Neutrophil (primary cell): ENCODE measurements at regions not wholly inside any gene's neighbourhood (a gene's known extent, or its start where the extent isn't known, plus 50 kb on each side); places are given as distances from the start of the nearest gene placed in this dataset.

Experiments used
- H3K27ac ChIP-seq: fragments of 200-600 bp; sonication (generic); 2 replicates; pipeline ENCODE4 v1.5.1; 2016; ENCODE audit warnings: mild to moderate bottlenecking, moderate library complexity
- H3K27me3 ChIP-seq: fragments of 200-600 bp; sonication (generic); 2 replicates; pipeline ENCODE4 v1.6.0; 2016; ENCODE audit warnings: mild to moderate bottlenecking
- H3K36me3 ChIP-seq: fragments of 200-600 bp; sonication (generic); 2 replicates; pipeline ENCODE4 v1.5.1; 2017
- H3K4me1 ChIP-seq, 2 experiments: fragments of 200-600 bp in 1 of 2; sonication (generic) in 1 of 2; 1 replicate in 1 of 2; 2 replicates in 1 of 2; pipeline versions ENCODE4 v1.5.1 to v1.6.1; 2013 to 2016; ENCODE audit warnings: low read depth in 1 of 2, low read length in 1 of 2, mild to moderate bottlenecking in 1 of 2, moderate library complexity in 1 of 2; ENCODE audit not compliant: control insufficient read depth in 1 of 2, insufficient read depth in 1 of 2
- H3K4me3 ChIP-seq, 2 experiments: fragments of 200-600 bp in 1 of 2; sonication (generic) in 1 of 2; 1 replicate in 1 of 2; 2 replicates in 1 of 2; pipeline ENCODE4 v1.5.1; 2013 to 2016; ENCODE audit warnings: low read depth in 1 of 2, low read length in 1 of 2, mild to moderate bottlenecking in 1 of 2, moderate library complexity in 1 of 2
- H3K9me3 ChIP-seq: fragments of 200-600 bp; sonication (generic); 2 replicates; pipeline ENCODE4 v1.5.1; 2016
- CTCF ChIP-seq: fragments of 200-600 bp; sonication (generic); IDR thresholded peaks from 2 replicates; pipeline ENCODE4 v1.5.1; 2016; ENCODE audit warnings: antibody characterized with exemption

- peaks cover 33% of the 10 kb centered on the region for H3K27me3 ChIP-seq
- H3K9me3 ChIP-seq: no peaks in the 10 kb centered on the region
- no peaks in the 10 kb centered on the region for H3K36me3 ChIP-seq
- H3K4me1 ChIP-seq: peaks cover 0 to 4% of the 10 kb centered on the region in 2 experiments
- H3K4me3 ChIP-seq: no peak overlapping the region
- TF ChIP-seq CTCF: no peak
- H3K27ac ChIP-seq: no peak overlapping the region
Measured at GRCh38 chr3:72657666-72658065, 190.6 kb downstream of the SHQ1 start.

DNA sequence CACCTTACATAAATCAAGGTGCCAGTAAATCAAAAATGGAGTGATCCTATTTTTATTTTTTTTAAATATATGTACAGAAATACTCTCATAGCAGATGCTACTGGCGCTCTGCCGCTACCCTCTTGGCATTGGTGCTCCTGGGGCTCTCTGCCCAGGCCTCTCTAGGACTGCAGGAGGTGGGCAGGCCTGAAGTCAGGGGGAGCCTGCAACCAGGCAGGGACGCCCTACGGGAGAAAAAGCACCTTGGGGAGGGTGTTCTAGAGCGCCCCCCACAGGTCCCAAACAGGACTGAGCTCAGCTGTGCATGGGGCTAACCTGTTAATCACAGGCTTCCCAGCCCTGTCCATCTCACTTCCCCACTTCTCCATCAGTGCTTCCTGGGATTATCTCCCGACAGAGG, 192.5 kb downstream of the SHQ1 start:
- TF ChIP-seq CTCF: no peak
- H3K4me1 ChIP-seq: peaks cover 0 to 4% of the 10 kb centered on the region in 2 experiments
- no peaks in the 10 kb centered on the region for H3K36me3 ChIP-seq
- no peak overlapping the region for H3K4me3 ChIP-seq
- no peak overlapping the region for H3K27ac ChIP-seq
- no peaks in the 10 kb centered on the region for H3K9me3 ChIP-seq
- peaks cover 33% of the 10 kb centered on the region for H3K27me3 ChIP-seq

DNA sequence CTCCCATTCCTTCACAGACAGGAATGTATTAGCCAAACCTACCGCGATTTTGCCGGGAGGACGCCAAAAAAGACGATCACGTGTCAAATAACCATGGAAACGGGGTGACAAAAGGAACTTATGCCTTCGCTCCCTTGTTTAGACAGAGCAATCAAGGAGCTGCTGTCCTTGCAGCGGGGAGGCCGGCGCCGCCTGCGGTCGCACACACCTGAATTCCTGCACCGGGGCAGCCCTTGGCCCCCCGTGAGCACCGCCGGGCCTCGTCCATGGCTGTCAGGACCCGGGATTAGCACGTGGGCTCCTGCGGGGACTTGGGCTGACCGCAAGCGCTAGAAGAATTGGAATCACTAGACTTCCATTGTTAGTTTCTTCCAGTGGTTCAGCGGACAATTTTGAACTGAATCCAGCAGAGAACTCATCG, 193.1 kb downstream of the SHQ1 start:
- no peak overlapping the region for H3K4me3 ChIP-seq
- no peak for TF ChIP-seq CTCF
- H3K27ac ChIP-seq: no peak overlapping the region
- no peaks in the 10 kb centered on the region for H3K36me3 ChIP-seq
- peaks cover 0 to 4% of the 10 kb centered on the region in 2 experiments for H3K4me1 ChIP-seq
- H3K9me3 ChIP-seq: no peaks in the 10 kb centered on the region
- peaks cover 33% of the 10 kb centered on the region for H3K27me3 ChIP-seq

- no peak for TF ChIP-seq CTCF
- Histone ChIP-seq H3K27ac (no peak overlapping the region), H3K4me3 (no peak overlapping the region), H3K36me3 (no peaks in the 10 kb centered on the region), H3K9me3 (no peaks in the 10 kb centered on the region), H3K4me1 (peaks cover 0 to 4% of the 10 kb centered on the region in 2 experiments), H3K27me3 (peaks cover 28% of the 10 kb centered on the region)
Measured at GRCh38 chr3:72652395-72652794, 195.8 kb downstream of the SHQ1 start.

DNA sequence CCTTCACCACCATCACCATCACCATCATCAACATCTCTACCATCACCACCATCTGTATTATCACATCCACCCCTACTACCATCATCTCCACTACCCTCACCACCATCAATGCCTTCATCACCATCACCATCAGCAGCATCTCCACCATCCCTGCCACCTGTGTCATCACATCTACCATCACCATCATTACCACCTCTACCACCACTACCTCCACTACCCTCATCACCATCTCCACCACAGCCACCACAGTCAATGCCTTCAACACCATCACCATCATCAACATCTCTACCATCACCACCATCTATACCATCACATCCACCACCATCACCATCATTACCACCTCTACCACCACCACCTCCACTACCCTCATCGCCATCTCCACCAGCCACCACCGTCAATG, 196.7 kb downstream of the SHQ1 start:
- no peak overlapping the region for H3K27ac ChIP-seq

More for the DNA sequence above, 196.7 kb downstream of the SHQ1 start:
- Histone ChIP-seq H3K27me3 (peaks cover 27% of the 10 kb centered on the region), H3K4me1 (peaks cover 0 to 4% of the 10 kb centered on the region in 2 experiments), H3K9me3 (no peaks in the 10 kb centered on the region), H3K36me3 (no peaks in the 10 kb centered on the region), H3K4me3 (no peak overlapping the region)
- no peak for TF ChIP-seq CTCF
